ENCODE measurements at regions not wholly inside any gene's neighbourhood (a gene's known extent, or its start where the extent isn't known, plus 50 kb on each side); places are given as distances from the start of the nearest gene placed in this dataset.

GRCh38 chr10:63064706-63065105 lies 68.4 kb upstream of the NRBF2 start:
- no peak for TF ChIP-seq CTCF (conservative IDR thresholded peaks at IDR 0.05 in 1 of 2, IDR thresholded peaks at IDR 0.05 in 1 of 2; ENCODE audit: extremely low read depth in 1 of 2, insufficient read depth in 1 of 2, low read depth in 1 of 2, low read length in 2 of 2)
- TF ChIP-seq EZH2 (IDR thresholded peaks at IDR 0.05; ENCODE audit: borderline replicate concordance, low read length), result no peak

Data from mammary epithelial cell (primary cell).